ENCODE measurements at regions not wholly inside any gene's neighbourhood (a gene's known extent, or its start where the extent isn't known, plus 50 kb on each side); places are given as distances from the start of the nearest gene placed in this dataset.
"Not testable (repeated sequence)": the region's sequence is repeated elsewhere in the genome, so short reads cannot be mapped to it uniquely, and the experiment has no call there.

GRCh38 chr18:59079687-59080501, 59.8 kb upstream of the SEC11C start:
- DNase-seq; ATAC-seq; intact Hi-C loops (cut with micrococcal nuclease): not testable (repeated sequence)

- DNase-seq, result no peak
- intact Hi-C loops (cut with micrococcal nuclease), result no loop called here
- no peak for ATAC-seq
Measured at GRCh38 chr18:59083136-59083818, 56.4 kb upstream of the SEC11C start.

GRCh38 chr18:59085126-59085794, 54.4 kb upstream of the SEC11C start:
- ATAC-seq (no peak), DNase-seq (no peak)
- intact Hi-C loops (cut with micrococcal nuclease), result no loop called here

GRCh38 chr18:59085797-59086196, 53.9 kb upstream of the SEC11C start:
- no peak for ATAC-seq
- intact Hi-C loops (cut with micrococcal nuclease), result no loop called here
- no peak for DNase-seq

GRCh38 chr18:59086522-59086921, 53.2 kb upstream of the SEC11C start:
- no peak for ATAC-seq
- no peak for DNase-seq
- intact Hi-C loops (cut with micrococcal nuclease), result no loop called here

- intact Hi-C loops (cut with micrococcal nuclease), result no loop called here
- ATAC-seq, result no peak
Measured at GRCh38 chr18:59087391-59087790, 52.3 kb upstream of the SEC11C start.

More at GRCh38 chr18:59087391-59087790, 52.3 kb upstream of the SEC11C start:
- no peak for DNase-seq

Data from left ventricle myocardium superior (tissue), 1 donor.